Smooth muscle cell (in vitro differentiated cells): ENCODE measurements at regions not wholly inside any gene's neighbourhood (a gene's known extent, or its start where the extent isn't known, plus 50 kb on each side); places are given as distances from the start of the nearest gene placed in this dataset.
A peak's percentile ranks its signal among the peaks of the same experiment; 100 is the strongest.
"Not testable (repeated sequence)": the region's sequence is repeated elsewhere in the genome, so short reads cannot be mapped to it uniquely, and the experiment has no call there.

Experiments used
- DNase-seq: peaks from one replicate; lab custom pipeline; 2025; ENCODE audit not compliant: unreplicated experiment; lab: John Stamatoyannopoulos, UW
- H2AFZ ChIP-seq: fragments of 200-600 bp; sonication (generic); 2 replicates; pipeline ENCODE4 v1.6.0; 2016; ENCODE audit warnings: antibody characterized with exemption, low read depth, mild to moderate bottlenecking
- H3F3A ChIP-seq: fragments of 200-600 bp; sonication (generic); 2 replicates; pipeline ENCODE4 v1.6.0; 2017; ENCODE audit warnings: antibody characterized with exemption, low read depth
- H3K27ac ChIP-seq: fragments of 200-600 bp; sonication (generic); 2 replicates; pipeline ENCODE4 v1.5.1; 2016; ENCODE audit warnings: low read depth, mild to moderate bottlenecking
- H3K27me3 ChIP-seq: fragments of 200-600 bp; sonication (generic); 2 replicates; pipeline ENCODE4 v1.6.1; 2016; ENCODE audit warnings: low read depth, mild to moderate bottlenecking
- H3K36me3 ChIP-seq: fragments of 200-600 bp; sonication (generic); 2 replicates; pipeline ENCODE4 v1.5.1; 2016; ENCODE audit warnings: low read depth
- H3K4me1 ChIP-seq: fragments of 200-600 bp; sonication (generic); 2 replicates; pipeline ENCODE4 v1.5.1; 2016; ENCODE audit warnings: low read depth
- H3K4me2 ChIP-seq: fragments of 200-600 bp; sonication (generic); 2 replicates; pipeline ENCODE4 v1.6.0; 2016; ENCODE audit warnings: mild to moderate bottlenecking
- H3K4me3 ChIP-seq: fragments of 200-600 bp; sonication (generic); 2 replicates; pipeline ENCODE4 v1.5.1; 2016; ENCODE audit warnings: mild to moderate bottlenecking
- H3K79me2 ChIP-seq: fragments of 200-600 bp; sonication (generic); 2 replicates; pipeline ENCODE4 v1.6.0; 2016; ENCODE audit warnings: low read depth, mild to moderate bottlenecking
- H3K9ac ChIP-seq: fragments of 200-600 bp; sonication (generic); 2 replicates; pipeline ENCODE4 v1.6.0; 2016; ENCODE audit warnings: low read depth
- H3K9me3 ChIP-seq: fragments of 200-600 bp; sonication (generic); replicated peaks from 2 replicates; pipeline ENCODE4 v1.5.1; 2016; ENCODE audit warnings: low read depth
- H4K20me1 ChIP-seq: fragments of 200-600 bp; sonication (generic); 2 replicates; pipeline ENCODE4 v1.6.0; 2016; ENCODE audit warnings: low read depth
- WGBS: methylation state at CpG from one replicate; pipeline ENCODE4 v1.1.7; 2016; ENCODE audit warnings: low lambda C conversion rate; 5-methylcytosine and 5-hydroxymethylcytosine counted together
- TF ChIP-seq, protein P1 (sequence below): fragments of 200-600 bp; sonication (generic); IDR thresholded peaks from 2 replicates; pipeline ENCODE4 v1.5.1; 2017; ENCODE audit warnings: borderline replicate concordance, mild to moderate bottlenecking, antibody characterized with exemption; ENCODE audit not compliant: insufficient read depth, poor library complexity, severe bottlenecking

DNA sequence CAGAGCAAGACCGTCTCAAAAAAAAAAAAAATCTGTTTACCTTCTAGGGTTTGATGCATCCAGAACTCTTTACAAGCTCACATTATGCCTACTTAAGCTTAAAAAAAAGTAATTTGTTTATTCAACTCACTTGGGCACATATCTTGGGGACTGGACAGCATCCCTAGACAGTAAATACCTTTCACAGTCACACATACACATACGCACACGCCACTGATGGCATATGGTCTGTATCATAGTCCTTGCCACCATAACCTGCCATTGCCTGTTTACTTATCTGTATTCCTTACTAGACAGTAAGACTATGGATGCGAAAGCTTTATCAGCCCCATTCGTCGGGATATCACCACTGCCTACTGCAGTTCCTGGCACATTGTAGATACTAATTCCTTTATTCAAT is 446.3 kb upstream of the RGS18 start:
- no peaks in the 10 kb centered on the region for H4K20me1 ChIP-seq
- WGBS = 72% methylated on average over 6 of the region's 6 CpGs
- H3F3A ChIP-seq = no peaks in the 10 kb centered on the region
- no peak overlapping the region for H3K4me3 ChIP-seq
- no peak for DNase-seq
- no peak overlapping the region for H2AFZ ChIP-seq
- H3K4me1 ChIP-seq = no peaks in the 10 kb centered on the region
- no peaks in the 10 kb centered on the region for H3K27me3 ChIP-seq
- H3K36me3 ChIP-seq = no peaks in the 10 kb centered on the region
- TF ChIP-seq, protein P1, sequence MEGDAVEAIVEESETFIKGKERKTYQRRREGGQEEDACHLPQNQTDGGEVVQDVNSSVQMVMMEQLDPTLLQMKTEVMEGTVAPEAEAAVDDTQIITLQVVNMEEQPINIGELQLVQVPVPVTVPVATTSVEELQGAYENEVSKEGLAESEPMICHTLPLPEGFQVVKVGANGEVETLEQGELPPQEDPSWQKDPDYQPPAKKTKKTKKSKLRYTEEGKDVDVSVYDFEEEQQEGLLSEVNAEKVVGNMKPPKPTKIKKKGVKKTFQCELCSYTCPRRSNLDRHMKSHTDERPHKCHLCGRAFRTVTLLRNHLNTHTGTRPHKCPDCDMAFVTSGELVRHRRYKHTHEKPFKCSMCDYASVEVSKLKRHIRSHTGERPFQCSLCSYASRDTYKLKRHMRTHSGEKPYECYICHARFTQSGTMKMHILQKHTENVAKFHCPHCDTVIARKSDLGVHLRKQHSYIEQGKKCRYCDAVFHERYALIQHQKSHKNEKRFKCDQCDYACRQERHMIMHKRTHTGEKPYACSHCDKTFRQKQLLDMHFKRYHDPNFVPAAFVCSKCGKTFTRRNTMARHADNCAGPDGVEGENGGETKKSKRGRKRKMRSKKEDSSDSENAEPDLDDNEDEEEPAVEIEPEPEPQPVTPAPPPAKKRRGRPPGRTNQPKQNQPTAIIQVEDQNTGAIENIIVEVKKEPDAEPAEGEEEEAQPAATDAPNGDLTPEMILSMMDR = no peak
- no peaks in the 10 kb centered on the region for H3K79me2 ChIP-seq
- H3K4me2 ChIP-seq = no peak overlapping the region
- no peaks in the 10 kb centered on the region for H3K9me3 ChIP-seq
- H3K9ac ChIP-seq = no peak overlapping the region
- no peak overlapping the region for H3K27ac ChIP-seq

DNA sequence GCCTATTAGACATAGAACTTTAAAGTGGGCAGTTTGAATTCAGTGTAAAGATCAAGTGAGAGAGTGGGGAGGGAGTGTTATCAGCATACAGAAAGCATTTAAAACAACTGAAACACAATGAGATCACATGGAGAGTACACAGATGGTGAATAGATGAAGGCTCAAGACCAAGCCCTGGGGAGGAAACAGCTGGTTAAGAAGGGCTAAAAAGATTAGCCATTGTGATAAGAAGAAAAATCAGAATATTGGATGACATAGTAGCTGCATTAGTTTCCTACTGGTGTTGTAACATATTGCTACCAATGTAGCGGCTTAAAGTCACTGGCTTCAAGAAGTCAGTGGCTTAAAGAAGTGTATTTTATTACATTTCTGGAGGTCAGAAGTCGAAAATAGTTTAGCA is 443.4 kb upstream of the RGS18 start:
- DNase-seq = no peak
- Histone ChIP-seq H4K20me1 (no peaks in the 10 kb centered on the region), H3K27me3 (no peaks in the 10 kb centered on the region), H2AFZ (peak overlapping the region; percentile 9), H3K36me3 (no peaks in the 10 kb centered on the region), H3K4me1 (no peaks in the 10 kb centered on the region), H3K9me3 (no peaks in the 10 kb centered on the region), H3K79me2 (no peaks in the 10 kb centered on the region), H3K4me2 (peak overlapping the region; percentile 64), H3K27ac (peak overlapping the region; percentile 59), H3K9ac (no peak overlapping the region), H3K4me3 (no peak overlapping the region), H3F3A (no peaks in the 10 kb centered on the region)
- TF ChIP-seq, protein P1 = no peak
- WGBS = 44% methylated on average over 2 of the region's 2 CpGs

DNA sequence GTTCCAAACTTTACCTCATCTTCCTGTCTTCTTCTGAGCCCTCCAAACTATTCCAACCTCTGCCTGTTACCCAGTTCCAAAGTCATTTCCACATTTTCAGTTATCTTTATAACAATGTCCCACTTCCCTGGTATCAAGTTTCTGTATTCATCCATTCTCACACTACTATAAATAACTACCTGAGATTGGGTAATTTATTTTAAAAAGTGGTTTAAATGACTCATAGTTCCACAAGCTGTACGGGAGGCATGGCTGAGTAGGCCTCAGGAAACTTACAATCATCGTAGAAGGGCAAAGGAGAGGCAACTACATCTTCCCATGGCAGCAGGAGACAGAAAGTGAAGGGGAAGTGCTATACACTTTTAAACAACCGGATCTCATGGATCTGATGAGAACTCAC is 428.5 kb upstream of the RGS18 start:
- Histone ChIP-seq H3F3A (no peaks in the 10 kb centered on the region), H3K27ac (no peak overlapping the region), H3K4me1 (no peaks in the 10 kb centered on the region), H4K20me1 (no peaks in the 10 kb centered on the region), H2AFZ (no peak overlapping the region), H3K9me3 (no peaks in the 10 kb centered on the region), H3K4me3 (no peak overlapping the region), H3K9ac (no peak overlapping the region), H3K27me3 (no peaks in the 10 kb centered on the region), H3K4me2 (no peak overlapping the region), H3K79me2 (no peaks in the 10 kb centered on the region), H3K36me3 (no peaks in the 10 kb centered on the region)
- DNase-seq = no peak
- 83% methylated on average over 3 of the region's 3 CpGs for WGBS
- TF ChIP-seq, protein P1 = no peak

DNA sequence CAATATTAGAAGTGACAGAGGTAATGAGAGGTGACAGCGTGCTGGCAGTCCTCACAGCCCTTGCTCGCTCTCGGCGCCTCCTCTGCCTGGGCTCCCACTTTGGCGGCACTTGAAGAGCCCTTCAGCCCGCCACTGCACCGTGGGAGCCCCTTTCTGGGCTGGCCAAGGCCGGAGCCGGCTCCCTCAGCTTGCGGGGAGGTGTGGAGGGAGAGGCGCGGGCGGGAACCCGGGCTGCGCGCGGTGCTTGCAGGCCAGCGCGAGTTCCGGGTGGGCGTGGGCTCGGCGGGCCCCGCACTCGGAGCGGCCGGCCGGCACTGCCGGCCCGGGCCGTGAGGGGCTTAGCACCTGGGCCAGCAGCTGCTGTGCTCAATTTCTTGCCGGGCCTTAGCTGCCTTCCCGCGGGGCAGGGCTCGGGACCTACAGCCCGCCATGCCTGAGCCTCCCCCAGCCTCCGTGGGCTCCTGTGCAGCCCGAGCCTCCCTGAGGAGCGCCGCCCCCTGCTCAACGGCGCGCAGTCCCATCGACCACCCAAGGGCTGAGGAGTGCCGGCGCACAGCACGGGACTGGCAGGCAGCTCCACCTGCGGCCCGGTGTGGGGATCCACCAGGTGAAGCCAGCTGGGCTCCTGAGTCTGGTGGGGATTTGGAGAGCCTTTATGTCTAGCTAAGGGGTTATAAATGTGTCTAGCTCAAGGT is 426.5 kb upstream of the RGS18 start:
- not testable (repeated sequence) for H3K27ac ChIP-seq, H4K20me1 ChIP-seq, H3K79me2 ChIP-seq, H3F3A ChIP-seq, H3K9me3 ChIP-seq, H3K36me3 ChIP-seq, H3K4me3 ChIP-seq, H3K4me1 ChIP-seq, H3K9ac ChIP-seq, H3K27me3 ChIP-seq, DNase-seq, H2AFZ ChIP-seq, H3K4me2 ChIP-seq
- WGBS = 94% methylated on average over 49 of the region's 49 CpGs
